GM18909 (cell line): ENCODE measurements at regions not wholly inside any gene's neighbourhood (a gene's known extent, or its start where the extent isn't known, plus 50 kb on each side); places are given as distances from the start of the nearest gene placed in this dataset.

Experiments
- ATAC-seq: cut with Tn5 transposase; IDR thresholded peaks from one replicate; pipeline ENCODE4 v1.9.1; 2021; ENCODE audit warnings: mild to moderate bottlenecking; ENCODE audit not compliant: unreplicated experiment, poor library complexity

GRCh38 chrX:122817321-122817955 lies 366.6 kb upstream of the GRIA3 start:
- ATAC-seq: no peak

GRCh38 chrX:122818068-122818467 lies 366.0 kb upstream of the GRIA3 start:
- no peak for ATAC-seq

GRCh38 chrX:122833230-122833629 lies 350.8 kb upstream of the GRIA3 start:
- ATAC-seq: no peak

- ATAC-seq: no peak
Observed at GRCh38 chrX:122835886-122836285, 348.2 kb upstream of the GRIA3 start.

GRCh38 chrX:122850326-122850725 lies 333.8 kb upstream of the GRIA3 start:
- no peak for ATAC-seq

GRCh38 chrX:122856205-122856604 lies 327.9 kb upstream of the GRIA3 start:
- no peak for ATAC-seq

GRCh38 chrX:122857734-122858133 lies 326.3 kb upstream of the GRIA3 start:
- no peak for ATAC-seq

GRCh38 chrX:122863067-122863466 lies 321.0 kb upstream of the GRIA3 start:
- ATAC-seq: no peak

GRCh38 chrX:122866532-122866931 lies 317.5 kb upstream of the GRIA3 start:
- no peak for ATAC-seq

GRCh38 chrX:122868631-122869030 lies 315.4 kb upstream of the GRIA3 start:
- ATAC-seq: no peak

GRCh38 chrX:122869171-122869570 lies 314.9 kb upstream of the GRIA3 start:
- ATAC-seq: no peak

GRCh38 chrX:122878269-122878668 lies 305.8 kb upstream of the GRIA3 start:
- ATAC-seq: no peak

- ATAC-seq: no peak
Observed at GRCh38 chrX:122880952-122881351, 303.1 kb upstream of the GRIA3 start.

GRCh38 chrX:122890729-122891128 lies 293.3 kb upstream of the GRIA3 start:
- no peak for ATAC-seq

- no peak for ATAC-seq
Observed at GRCh38 chrX:122906726-122907125, 277.4 kb upstream of the GRIA3 start.

- ATAC-seq: no peak
Observed at GRCh38 chrX:122907375-122907774, 276.7 kb upstream of the GRIA3 start.

GRCh38 chrX:122910697-122911096 lies 273.4 kb upstream of the GRIA3 start:
- ATAC-seq: no peak

GRCh38 chrX:122913134-122913533 lies 270.9 kb upstream of the GRIA3 start:
- no peak for ATAC-seq

- no peak for ATAC-seq
Observed at GRCh38 chrX:122913764-122914163, 270.3 kb upstream of the GRIA3 start.

GRCh38 chrX:122914256-122914655 lies 269.8 kb upstream of the GRIA3 start:
- ATAC-seq: no peak

- no peak for ATAC-seq
Observed at GRCh38 chrX:122934131-122934530, 249.9 kb upstream of the GRIA3 start.

- ATAC-seq: no peak
Observed at GRCh38 chrX:122940199-122940598, 243.9 kb upstream of the GRIA3 start.

- ATAC-seq: no peak
Observed at GRCh38 chrX:122941806-122942205, 242.3 kb upstream of the GRIA3 start.
